ENCODE measurements at regions not wholly inside any gene's neighbourhood (a gene's known extent, or its start where the extent isn't known, plus 50 kb on each side); places are given as distances from the start of the nearest gene placed in this dataset.
"Not testable (repeated sequence)": the region's sequence is repeated elsewhere in the genome, so short reads cannot be mapped to it uniquely, and the experiment has no call there.

GRCh38 chr2:91602860-91603259, 2911.4 kb downstream of the RPIA start:
- TF ChIP-seq EZH2 (IDR thresholded peaks at IDR 0.05; ENCODE audit: low read depth, unreplicated experiment); CTCF (conservative IDR thresholded peaks at IDR 0.05; ENCODE audit: low read depth in 2 of 2); JUNB (IDR thresholded peaks at IDR 0.05; ENCODE audit: unreplicated experiment); CREB1 (CRISPR knock-in tag; IDR thresholded peaks at IDR 0.05; ENCODE audit: low read depth); REST (IDR thresholded peaks at IDR 0.05; ENCODE audit: unreplicated experiment); POLR2AphosphoS5 (IDR thresholded peaks at IDR 0.05; ENCODE audit: low read depth); EZH2phosphoT487 (IDR thresholded peaks at IDR 0.05; ENCODE audit: unreplicated experiment); ETS1 (IDR thresholded peaks at IDR 0.05); STAT1 (IDR thresholded peaks at IDR 0.05; ENCODE audit: unreplicated experiment): not testable (repeated sequence)

All from GM23338 (cell line).